Neural cell (in vitro differentiated cells): ENCODE measurements at regions not wholly inside any gene's neighbourhood (a gene's known extent, or its start where the extent isn't known, plus 50 kb on each side); places are given as distances from the start of the nearest gene placed in this dataset.

Experiments
- CTCF ChIP-seq: fragments of 450-650 bp; IDR thresholded peaks from 2 replicates; pipeline ENCODE4 v1.5.1; 2014; ENCODE audit warnings: antibody characterized with exemption, mild to moderate bottlenecking, moderate library complexity; ENCODE audit not compliant: poor library complexity, severe bottlenecking
- EP300 ChIP-seq: fragments of 450-650 bp; conservative IDR thresholded peaks from 2 replicates; pipeline ENCODE4 v1.6.1; 2014; ENCODE audit warnings: antibody characterized with exemption, mild to moderate bottlenecking, moderate library complexity; ENCODE audit not compliant: poor library complexity, severe bottlenecking
- EZH2 ChIP-seq: fragments of 200-600, 300-800 bp; shearing (Covaris generic), sonication (generic); IDR thresholded peaks from 2 replicates; pipeline ENCODE4 v1.6.1; 2014; ENCODE audit warnings: antibody characterized with exemption, low read length, borderline replicate concordance, mild to moderate bottlenecking; ENCODE audit not compliant: insufficient read depth, poor library complexity, severe bottlenecking
- MXI1 ChIP-seq: fragments of 450-650 bp; conservative IDR thresholded peaks from 2 replicates; pipeline ENCODE4 v1.6.1; 2014; ENCODE audit warnings: antibody characterized with exemption, mild to moderate bottlenecking; ENCODE audit not compliant: poor library complexity, severe bottlenecking
- POLR2AphosphoS5 ChIP-seq: IDR thresholded peaks from 2 replicates; pipeline ENCODE4 v1.6.1; 2012
- RAD21 ChIP-seq: fragments of 450-650 bp; conservative IDR thresholded peaks from 2 replicates; pipeline ENCODE4 v1.6.1; 2014; ENCODE audit warnings: antibody characterized with exemption, mild to moderate bottlenecking, moderate library complexity
- REST ChIP-seq: IDR thresholded peaks from 2 replicates; pipeline ENCODE4 v1.6.1; 2012; ENCODE audit warnings: borderline replicate concordance
- SMC3 ChIP-seq: fragments of 450-650 bp; conservative IDR thresholded peaks from 2 replicates; pipeline ENCODE4 v1.6.1; 2014; ENCODE audit warnings: antibody characterized with exemption, mild to moderate bottlenecking, moderate library complexity; ENCODE audit not compliant: poor library complexity
- TAF1 ChIP-seq: IDR thresholded peaks from 2 replicates; pipeline ENCODE4 v1.6.1; 2012; ENCODE audit warnings: low read depth

- TF ChIP-seq EZH2 (no peak), SMC3 (no peak), CTCF (no peak), MXI1 (no peak), RAD21 (no peak), POLR2AphosphoS5 (no peak), EP300 (no peak), TAF1 (no peak), REST (no peak)
Measured at GRCh38 chr1:94614168-94614815, 72.7 kb upstream of the F3 start.
